Fibroblast of mammary gland (primary cell): ENCODE measurements at regions not wholly inside any gene's neighbourhood (a gene's known extent, or its start where the extent isn't known, plus 50 kb on each side); places are given as distances from the start of the nearest gene placed in this dataset.

Experiments
- DNase-seq: peaks from one replicate; pipeline ENCODE4 v3.0.0-alpha.2; 2010; ENCODE audit warnings: low read depth
- H3K4me3 ChIP-seq: 2 replicates; pipeline ENCODE4 v1.5.1; 2011; ENCODE audit warnings: low read depth, mild to moderate bottlenecking, low read length, moderate library complexity; ENCODE audit not compliant: control insufficient read depth
- TF ChIP-seq, protein P1 (sequence below): conservative IDR thresholded peaks from 2 replicates; pipeline ENCODE4 v1.5.1; 2011; ENCODE audit warnings: low read depth, low read length, inconsistent platforms; ENCODE audit not compliant: control insufficient read depth, insufficient read depth

DNA sequence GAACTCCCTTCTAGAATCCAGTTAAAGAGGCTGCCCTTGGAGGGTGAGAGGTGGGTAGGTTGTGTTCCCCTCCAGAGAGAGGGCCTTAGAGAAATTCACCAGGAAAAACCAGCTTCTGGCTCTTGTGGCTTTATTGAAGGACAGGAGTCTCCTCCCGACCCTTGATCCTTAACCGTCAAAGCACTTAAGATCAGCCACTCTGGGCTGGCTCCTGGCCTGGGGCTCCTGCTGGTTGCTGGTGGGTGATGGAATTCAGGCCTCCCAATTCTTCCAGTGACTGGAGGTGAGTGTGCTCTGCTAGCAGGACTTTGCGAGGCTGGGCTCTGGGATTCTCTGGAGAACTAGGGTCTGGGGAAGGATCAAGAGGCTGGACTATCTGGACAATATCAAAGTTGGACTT is 75.6 kb upstream of the LGSN start:
- TF ChIP-seq, protein P1, sequence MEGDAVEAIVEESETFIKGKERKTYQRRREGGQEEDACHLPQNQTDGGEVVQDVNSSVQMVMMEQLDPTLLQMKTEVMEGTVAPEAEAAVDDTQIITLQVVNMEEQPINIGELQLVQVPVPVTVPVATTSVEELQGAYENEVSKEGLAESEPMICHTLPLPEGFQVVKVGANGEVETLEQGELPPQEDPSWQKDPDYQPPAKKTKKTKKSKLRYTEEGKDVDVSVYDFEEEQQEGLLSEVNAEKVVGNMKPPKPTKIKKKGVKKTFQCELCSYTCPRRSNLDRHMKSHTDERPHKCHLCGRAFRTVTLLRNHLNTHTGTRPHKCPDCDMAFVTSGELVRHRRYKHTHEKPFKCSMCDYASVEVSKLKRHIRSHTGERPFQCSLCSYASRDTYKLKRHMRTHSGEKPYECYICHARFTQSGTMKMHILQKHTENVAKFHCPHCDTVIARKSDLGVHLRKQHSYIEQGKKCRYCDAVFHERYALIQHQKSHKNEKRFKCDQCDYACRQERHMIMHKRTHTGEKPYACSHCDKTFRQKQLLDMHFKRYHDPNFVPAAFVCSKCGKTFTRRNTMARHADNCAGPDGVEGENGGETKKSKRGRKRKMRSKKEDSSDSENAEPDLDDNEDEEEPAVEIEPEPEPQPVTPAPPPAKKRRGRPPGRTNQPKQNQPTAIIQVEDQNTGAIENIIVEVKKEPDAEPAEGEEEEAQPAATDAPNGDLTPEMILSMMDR = no peak
- no peak for DNase-seq

DNA sequence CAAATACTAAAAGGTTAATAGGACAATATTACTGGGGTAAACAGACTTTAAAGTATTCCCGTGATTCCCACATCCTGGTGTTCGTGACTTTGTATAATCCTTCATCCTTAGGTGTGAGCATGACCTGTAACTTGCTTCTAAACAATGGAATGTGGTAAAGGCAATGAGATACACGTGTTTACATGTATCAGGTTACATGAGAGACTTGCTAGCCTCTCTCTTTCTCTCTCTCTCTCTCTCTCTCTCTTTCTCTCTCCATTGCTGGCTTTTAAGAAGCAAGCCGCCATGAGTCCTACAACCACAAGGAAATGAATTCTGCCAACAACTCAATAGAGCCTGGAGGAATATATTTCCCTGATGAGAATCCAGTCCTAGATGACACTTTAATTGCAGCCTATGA is 83.9 kb upstream of the LGSN start:
- no peak for DNase-seq
- H3K4me3 ChIP-seq = no peak overlapping the region
- TF ChIP-seq, protein P1 = no peak

More for the DNA sequence above, 75.6 kb upstream of the LGSN start:
- H3K4me3 ChIP-seq = no peak overlapping the region

DNA sequence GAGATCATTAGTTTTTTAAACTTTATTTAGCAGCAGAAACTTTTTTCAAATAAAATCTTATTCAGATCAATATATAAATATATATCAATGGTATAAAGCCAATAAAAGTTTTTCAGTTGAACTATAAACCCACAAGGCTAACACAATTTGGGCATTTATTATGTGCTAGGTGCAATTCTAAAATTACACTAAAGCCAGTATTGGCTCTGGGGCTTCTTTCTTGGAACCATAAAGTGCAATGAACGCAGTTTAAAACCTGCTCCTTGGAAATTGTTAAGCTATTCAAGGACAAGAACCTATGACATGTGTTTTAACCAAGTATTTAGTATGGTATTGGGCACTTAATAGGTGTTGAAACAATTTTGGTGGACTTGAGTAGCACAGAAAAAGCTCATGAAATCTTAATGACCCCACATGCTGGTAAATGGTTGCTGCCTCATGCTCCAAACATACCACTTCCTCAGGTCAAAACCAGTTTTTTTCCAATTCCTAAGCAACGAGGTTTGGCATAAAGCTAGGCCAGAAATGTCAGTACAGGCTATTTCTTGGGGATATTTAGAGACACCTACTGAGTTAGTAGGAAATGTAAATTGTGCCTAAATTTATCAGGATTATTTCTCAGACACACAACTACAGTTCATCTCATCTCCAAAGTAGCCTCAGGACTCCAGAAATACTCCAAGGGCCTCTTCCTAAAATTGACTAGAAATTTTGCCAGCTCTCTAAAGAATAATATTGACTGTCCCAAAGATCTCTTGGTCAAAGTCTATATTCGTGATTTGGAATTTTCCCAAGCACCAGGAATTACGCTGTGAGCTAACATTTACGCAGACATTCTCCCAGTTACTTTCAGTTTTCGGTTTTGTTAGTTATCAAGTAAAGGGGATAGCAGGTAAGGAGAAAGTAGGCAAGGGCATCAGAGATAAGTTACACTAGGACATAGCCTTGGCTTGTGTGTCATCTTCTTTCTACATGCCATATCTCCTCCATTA is 90.9 kb upstream of the LGSN start:
- DNase-seq = no peak
- TF ChIP-seq, protein P1 = no peak
- H3K4me3 ChIP-seq = no peak overlapping the region

DNA sequence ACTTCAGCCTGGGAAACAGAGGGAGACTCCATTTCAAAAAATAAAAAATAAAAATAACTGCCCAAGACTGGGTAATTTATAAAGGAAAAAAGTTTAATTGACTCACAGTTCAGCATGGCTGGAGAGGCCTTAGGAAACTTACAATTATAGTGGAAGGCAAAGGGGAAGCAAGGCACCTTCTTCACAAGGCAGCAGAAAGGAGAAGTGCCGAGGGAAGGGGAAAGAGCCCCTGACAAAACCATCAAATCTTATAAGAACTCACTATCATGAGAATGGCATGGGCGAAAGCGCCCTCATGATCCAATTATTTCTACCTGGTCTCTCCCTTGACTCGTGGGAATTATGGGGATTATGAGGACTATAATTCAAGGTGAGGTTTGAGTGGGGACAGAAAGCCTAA is 95.5 kb upstream of the LGSN start:
- TF ChIP-seq, protein P1 = no peak
- H3K4me3 ChIP-seq = no peak overlapping the region
- no peak for DNase-seq

DNA sequence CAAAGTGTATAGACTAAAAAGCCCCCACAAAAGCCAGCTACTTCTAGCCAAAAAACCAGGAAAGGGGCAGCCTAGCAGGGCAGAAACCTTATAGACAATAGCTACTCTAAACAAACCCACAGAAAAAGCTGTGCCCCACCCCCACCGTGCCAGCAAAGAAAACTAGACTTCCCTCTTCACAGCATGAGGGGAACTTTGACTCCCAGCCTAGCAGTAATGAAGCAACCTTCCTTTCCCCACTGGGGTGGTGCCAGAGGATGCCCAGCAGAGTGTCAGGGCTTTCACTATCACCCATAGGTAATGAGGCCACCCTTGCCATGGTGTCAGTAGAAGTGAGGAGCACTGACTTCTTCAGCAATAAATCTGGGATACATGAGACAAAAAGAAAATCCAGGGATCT is 99.0 kb upstream of the LGSN start:
- TF ChIP-seq, protein P1 = no peak
- DNase-seq = no peak
- no peak overlapping the region for H3K4me3 ChIP-seq

DNA sequence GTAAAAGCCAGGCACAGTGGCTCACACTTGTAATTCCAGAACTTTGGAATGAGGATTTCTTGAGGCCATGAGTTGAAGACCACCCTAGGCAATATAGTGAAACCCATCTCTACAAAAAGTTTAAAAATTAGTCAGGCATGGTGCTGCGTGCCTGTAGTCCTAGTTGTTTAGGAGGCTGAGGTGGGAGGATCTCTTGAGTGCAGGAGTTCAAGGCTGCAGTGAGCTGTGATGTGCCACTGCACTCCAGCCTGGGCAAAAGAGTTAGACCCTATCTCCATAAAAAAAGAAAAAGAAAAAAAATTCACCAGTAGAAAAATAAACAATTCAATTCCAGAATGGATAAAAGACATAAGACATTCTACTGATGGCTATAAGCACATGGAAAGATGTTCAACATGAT is 104.9 kb upstream of the LGSN start:
- no peak for DNase-seq
- H3K4me3 ChIP-seq = no peak overlapping the region
- TF ChIP-seq, protein P1 = no peak
